Chondrocyte (in vitro differentiated cells): ENCODE measurements at regions not wholly inside any gene's neighbourhood (a gene's known extent, or its start where the extent isn't known, plus 50 kb on each side); places are given as distances from the start of the nearest gene placed in this dataset.

ENCODE experiments used
- DNase-seq: peaks from one replicate; pipeline ENCODE4 v3.0.0; 2021; ENCODE audit warnings: mixed read lengths, low spot score
- H3K27ac Mint-ChIP-seq: one replicate; pipeline ENCODE4 v1.8.0; 2021; ENCODE audit warnings: mild to moderate bottlenecking, moderate library complexity, mixed read lengths; ENCODE audit not compliant: unreplicated experiment
- H3K27me3 Mint-ChIP-seq: 2 replicates; pipeline ENCODE4 v1.8.0; 2021; ENCODE audit warnings: low read depth, mixed read lengths
- H3K36me3 Mint-ChIP-seq: 2 replicates; pipeline ENCODE4 v1.8.0; 2021; ENCODE audit warnings: low read depth, mixed read lengths
- H3K4me1 Mint-ChIP-seq: 2 replicates; pipeline ENCODE4 v1.8.0; 2021; ENCODE audit warnings: low read depth, mild to moderate bottlenecking, mixed read lengths
- H3K4me3 Mint-ChIP-seq: one replicate; pipeline ENCODE4 v1.8.0; 2021; ENCODE audit warnings: mild to moderate bottlenecking, moderate library complexity, mixed read lengths; ENCODE audit not compliant: unreplicated experiment
- H3K9me3 Mint-ChIP-seq: 2 replicates; pipeline ENCODE4 v1.8.0; 2021; ENCODE audit warnings: low read depth, mixed read lengths
- CTCF ChIP-seq: fragments of 200-600 bp; sonication (generic); IDR thresholded peaks from 2 replicates; pipeline ENCODE4 v1.5.0; 2021; ENCODE audit warnings: antibody characterized with exemption, mild to moderate bottlenecking, moderate library complexity

- Mint-ChIP-seq H3K9me3 (no peaks in the 10 kb centered on the region), H3K27me3 (peaks cover 8% of the 10 kb centered on the region), H3K36me3 (no peaks in the 10 kb centered on the region), H3K27ac (no peak overlapping the region), H3K4me3 (no peak overlapping the region), H3K4me1 (no peaks in the 10 kb centered on the region)
- no peak for TF ChIP-seq CTCF
- DNase-seq = no peak
These were observed 282.1 kb upstream of the BRINP3 start for GRCh38 chr1:190759807-190760206.

GRCh38 chr1:190762325-190762724 lies 284.7 kb upstream of the BRINP3 start:
- no peaks in the 10 kb centered on the region for H3K9me3 Mint-ChIP-seq
- no peak overlapping the region for H3K4me3 Mint-ChIP-seq
- no peak overlapping the region for H3K27ac Mint-ChIP-seq
- H3K27me3 Mint-ChIP-seq = peaks cover 5% of the 10 kb centered on the region
- DNase-seq = no peak
- TF ChIP-seq CTCF = no peak
- H3K36me3 Mint-ChIP-seq = no peaks in the 10 kb centered on the region
- no peaks in the 10 kb centered on the region for H3K4me1 Mint-ChIP-seq

GRCh38 chr1:190792873-190793272 lies 315.2 kb upstream of the BRINP3 start:
- Mint-ChIP-seq H3K9me3 (no peaks in the 10 kb centered on the region), H3K27me3 (no peaks in the 10 kb centered on the region), H3K4me3 (no peak overlapping the region), H3K4me1 (no peaks in the 10 kb centered on the region), H3K27ac (no peak overlapping the region), H3K36me3 (no peaks in the 10 kb centered on the region)
- no peak for TF ChIP-seq CTCF
- no peak for DNase-seq

- Mint-ChIP-seq H3K4me1 (no peaks in the 10 kb centered on the region), H3K9me3 (no peaks in the 10 kb centered on the region), H3K36me3 (no peaks in the 10 kb centered on the region), H3K4me3 (no peak overlapping the region), H3K27ac (no peak overlapping the region), H3K27me3 (peaks cover 2% of the 10 kb centered on the region)
- DNase-seq = no peak
- no peak for TF ChIP-seq CTCF
These were observed 330.0 kb upstream of the BRINP3 start for GRCh38 chr1:190807629-190808028.

- DNase-seq = no peak
- H3K27me3 Mint-ChIP-seq = peaks cover 2% of the 10 kb centered on the region
- no peaks in the 10 kb centered on the region for H3K9me3 Mint-ChIP-seq
- H3K36me3 Mint-ChIP-seq = no peaks in the 10 kb centered on the region
- no peak overlapping the region for H3K27ac Mint-ChIP-seq
- no peaks in the 10 kb centered on the region for H3K4me1 Mint-ChIP-seq
- TF ChIP-seq CTCF = no peak
- H3K4me3 Mint-ChIP-seq = no peak overlapping the region
These were observed 330.4 kb upstream of the BRINP3 start for GRCh38 chr1:190808035-190808434.
